ENCODE measurements at regions not wholly inside any gene's neighbourhood (a gene's known extent, or its start where the extent isn't known, plus 50 kb on each side); places are given as distances from the start of the nearest gene placed in this dataset.

- Histone ChIP-seq H3K27ac (no peak overlapping the region), H3K4me1 (no peaks in the 10 kb centered on the region), H3K36me3 (no peaks in the 10 kb centered on the region), H3K9me3 (peaks cover 0 to 70% (median 1%) of the 10 kb centered on the region in 4 donors), H3K27me3 (no peaks in the 10 kb centered on the region), H3K4me3 (no peak overlapping the region)
- no peak for DNase-seq (ENCODE audit: low spot score in 2 of 2)
- no peak for TF ChIP-seq EP300 (IDR thresholded peaks at IDR 0.05)
- TF ChIP-seq POLR2A (IDR thresholded peaks at IDR 0.05): no peak
- no peak for TF ChIP-seq CTCF (IDR thresholded peaks at IDR 0.05)
- 93 to 95% methylated on average over 2 of the region's 2 CpGs for WGBS, 2 donors
These were observed 100.0 kb upstream of the CXCL14 start for GRCh38 chr5:135678640-135679268.

GRCh38 chr5:135671966-135672365 is 93.2 kb upstream of the CXCL14 start:
- TF ChIP-seq POLR2A (IDR thresholded peaks at IDR 0.05) (no peak), EP300 (IDR thresholded peaks at IDR 0.05) (no peak), CTCF (IDR thresholded peaks at IDR 0.05) (no peak)
- 50 to 56% methylated on average over 3 of the region's 3 CpGs for WGBS, 2 donors

GRCh38 chr5:135671052-135671705 is 92.4 kb upstream of the CXCL14 start:
- H3K36me3 ChIP-seq: no peaks in the 10 kb centered on the region
- TF ChIP-seq POLR2A (IDR thresholded peaks at IDR 0.05): no peak
- TF ChIP-seq CTCF (IDR thresholded peaks at IDR 0.05): no peak
- H3K4me1 ChIP-seq: no peaks in the 10 kb centered on the region
- WGBS, 2 donors: 49 to 55% methylated on average over 5 of the region's 5 CpGs
- no peaks in the 10 kb centered on the region for H3K27me3 ChIP-seq
- peaks cover 0 to 12% (median 0%) of the 10 kb centered on the region in 4 donors for H3K9me3 ChIP-seq
- no peak for DNase-seq (ENCODE audit: low spot score in 2 of 2)
- no peak overlapping the region for H3K4me3 ChIP-seq
- no peak overlapping the region for H3K27ac ChIP-seq

More at GRCh38 chr5:135671966-135672365, 93.2 kb upstream of the CXCL14 start:
- Histone ChIP-seq H3K27me3 (no peaks in the 10 kb centered on the region), H3K36me3 (no peaks in the 10 kb centered on the region), H3K27ac (no peak overlapping the region), H3K9me3 (peaks cover 0 to 19% (median 0%) of the 10 kb centered on the region in 4 donors), H3K4me1 (no peaks in the 10 kb centered on the region), H3K4me3 (no peak overlapping the region)
- DNase-seq (ENCODE audit: low spot score in 2 of 2): no peak

DNA sequence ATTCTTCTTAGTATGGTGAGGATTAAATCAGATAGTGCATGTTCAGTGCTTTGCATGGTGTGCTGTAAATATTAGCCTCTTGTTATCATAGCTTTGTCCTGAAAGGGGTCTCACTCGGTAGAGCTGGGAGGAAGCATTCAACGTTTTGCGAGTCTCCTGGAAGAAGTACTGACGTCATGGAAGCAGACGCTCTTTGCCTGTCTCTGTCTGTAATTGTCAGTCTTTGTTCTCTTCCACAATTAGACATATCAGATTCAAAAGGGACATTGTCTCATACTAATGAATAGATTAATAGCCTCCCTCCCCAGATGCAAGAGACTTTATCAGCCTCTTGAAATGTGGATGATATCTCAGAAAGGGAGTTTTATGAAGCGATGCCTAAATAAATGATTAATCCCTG is 91.8 kb upstream of the CXCL14 start:
- no peak for DNase-seq (ENCODE audit: low spot score in 2 of 2)
- 58 to 63% methylated on average over 6 of the region's 6 CpGs for WGBS, 2 donors
- no peak overlapping the region for H3K4me3 ChIP-seq
- H3K36me3 ChIP-seq: no peaks in the 10 kb centered on the region
- no peaks in the 10 kb centered on the region for H3K4me1 ChIP-seq
- H3K27me3 ChIP-seq: no peaks in the 10 kb centered on the region
- peaks cover 0 to 11% (median 0%) of the 10 kb centered on the region in 4 donors for H3K9me3 ChIP-seq
- TF ChIP-seq POLR2A (IDR thresholded peaks at IDR 0.05): no peak
- no peak for TF ChIP-seq EP300 (IDR thresholded peaks at IDR 0.05)
- H3K27ac ChIP-seq: no peak overlapping the region

DNA sequence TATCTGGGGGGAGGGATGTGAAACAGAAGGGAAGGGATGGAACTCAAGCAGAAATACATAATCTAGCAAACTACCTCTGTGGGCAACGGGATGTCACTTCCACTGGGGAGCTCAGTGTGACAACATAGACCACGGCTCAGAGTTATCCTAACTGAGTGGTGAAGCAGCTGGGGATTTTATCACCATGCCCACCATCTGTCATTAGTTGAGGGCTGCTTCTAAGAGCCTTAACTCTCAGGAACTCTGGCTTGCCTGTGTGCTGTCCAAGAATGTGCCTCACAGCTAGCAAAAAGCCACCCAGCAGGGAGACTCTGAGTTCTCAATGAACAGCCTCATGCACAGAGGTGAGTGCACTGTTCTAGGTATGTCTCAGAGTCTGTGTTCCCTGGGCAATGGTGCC is 90.6 kb upstream of the CXCL14 start:
- H3K27ac ChIP-seq: no peak overlapping the region
- H3K36me3 ChIP-seq: no peaks in the 10 kb centered on the region
- no peaks in the 10 kb centered on the region for H3K27me3 ChIP-seq
- TF ChIP-seq CTCF (IDR thresholded peaks at IDR 0.05) (no peak), EP300 (IDR thresholded peaks at IDR 0.05) (no peak), POLR2A (IDR thresholded peaks at IDR 0.05) (no peak)
- no peak overlapping the region for H3K4me3 ChIP-seq
- 63 to 79% methylated on average over 2 of the region's 2 CpGs for WGBS, 2 donors
- H3K4me1 ChIP-seq: no peaks in the 10 kb centered on the region
- no peak for DNase-seq (ENCODE audit: low spot score in 2 of 2)
- H3K9me3 ChIP-seq: peaks cover 0 to 1% (median 0%) of the 10 kb centered on the region in 4 donors
